HG02588 (cell line): ENCODE measurements at regions not wholly inside any gene's neighbourhood (a gene's known extent, or its start where the extent isn't known, plus 50 kb on each side); places are given as distances from the start of the nearest gene placed in this dataset.

Experiments
- ATAC-seq: cut with Tn5 transposase; IDR thresholded peaks from one replicate; pipeline ENCODE4 v1.9.1; 2021; ENCODE audit warnings: mild to moderate bottlenecking, moderate library complexity; ENCODE audit not compliant: unreplicated experiment

DNA sequence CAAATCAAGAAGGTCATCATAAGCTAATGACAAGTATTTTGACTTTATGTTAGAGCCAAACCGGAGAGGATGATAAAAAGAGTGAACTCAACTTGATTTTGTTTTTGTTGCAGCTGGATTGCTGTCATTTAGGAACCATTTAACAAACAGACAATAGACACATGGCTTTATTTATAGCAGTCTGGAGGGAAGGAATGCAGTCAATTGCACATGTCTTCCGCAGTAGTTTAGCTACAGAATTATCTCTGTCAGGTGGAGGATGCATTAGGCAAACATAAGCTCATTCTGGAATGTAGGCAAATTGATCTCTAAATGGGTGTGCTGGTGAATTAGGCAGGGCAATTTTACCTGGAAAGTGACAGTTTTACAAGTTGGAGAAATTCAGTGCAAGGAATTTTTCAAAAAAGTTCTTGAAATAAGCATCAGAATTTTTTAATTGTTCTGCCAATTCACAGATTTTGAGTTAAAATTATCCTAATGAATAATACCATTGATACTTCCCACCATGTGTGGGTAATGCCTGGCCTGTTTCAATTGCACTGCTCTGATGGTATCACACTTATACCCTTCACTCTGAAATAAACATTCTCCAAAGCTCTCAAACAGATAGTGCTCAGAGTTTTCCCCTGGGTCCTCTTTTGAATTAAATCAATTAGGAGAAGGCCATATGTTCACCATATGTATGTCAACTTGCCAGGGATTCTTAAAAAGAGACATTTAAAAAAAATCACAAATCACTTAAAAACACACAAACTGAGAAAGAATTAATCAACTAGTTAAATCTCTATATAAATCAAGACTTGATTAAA, 318.3 kb downstream of the NDFIP2 start:
- no peak for ATAC-seq

DNA sequence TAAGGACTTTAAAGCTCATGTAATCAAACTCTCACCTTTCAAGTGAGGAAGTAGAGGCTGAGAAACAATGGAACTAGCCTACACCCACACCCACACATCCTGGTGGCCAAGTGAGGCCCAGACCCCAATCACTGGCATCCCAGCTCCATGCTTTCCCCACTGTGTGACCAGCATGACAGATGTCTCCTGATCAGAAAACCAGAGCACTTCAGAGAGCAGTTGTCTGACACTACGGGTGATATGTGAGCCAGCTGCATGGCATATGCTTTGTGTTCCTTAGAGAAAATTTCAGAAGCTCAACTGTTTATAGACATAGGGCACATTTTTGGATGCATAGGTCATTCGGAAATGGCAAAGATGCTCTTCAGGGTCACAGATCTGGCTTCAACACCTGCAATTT, 315.2 kb downstream of the NDFIP2 start:
- no peak for ATAC-seq

DNA sequence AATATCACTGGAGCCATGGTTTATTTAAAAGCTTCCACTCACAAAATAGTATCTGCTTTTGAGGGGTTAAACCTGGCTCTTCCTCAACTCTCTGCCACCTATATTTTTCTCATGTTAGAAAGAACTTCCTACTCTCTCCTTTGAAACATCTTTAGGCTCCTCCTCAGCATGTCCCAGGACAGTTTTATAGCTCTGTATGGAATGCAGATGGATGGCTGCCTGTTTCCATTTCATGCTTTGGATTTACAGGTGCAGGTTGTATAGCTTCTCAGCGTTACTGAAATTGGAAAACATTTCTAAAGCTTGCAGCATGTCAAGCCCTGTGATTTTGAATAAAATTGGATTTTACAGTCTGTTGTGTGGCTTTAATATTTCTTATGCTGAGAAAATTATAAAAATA, 314.0 kb downstream of the NDFIP2 start:
- ATAC-seq, result no peak

DNA sequence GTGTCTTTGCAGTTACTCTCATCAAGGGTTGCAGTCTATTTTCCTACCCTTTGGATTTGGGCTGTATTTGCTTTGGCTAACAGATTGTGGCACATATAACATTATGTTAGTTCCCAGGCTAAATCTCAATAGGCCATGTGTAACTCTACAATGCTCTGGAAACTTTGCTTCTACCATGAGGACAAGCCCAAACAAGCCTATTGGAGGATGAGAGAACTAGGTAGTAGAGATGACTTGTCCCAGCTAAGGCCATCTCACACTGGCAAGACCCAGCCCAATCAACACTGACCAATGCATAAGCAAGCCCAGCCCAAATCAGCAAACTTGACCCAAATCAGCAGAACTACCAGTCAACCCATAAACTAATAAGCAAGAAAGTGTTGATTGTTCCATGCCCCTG, 311.8 kb downstream of the NDFIP2 start:
- ATAC-seq, result no peak

DNA sequence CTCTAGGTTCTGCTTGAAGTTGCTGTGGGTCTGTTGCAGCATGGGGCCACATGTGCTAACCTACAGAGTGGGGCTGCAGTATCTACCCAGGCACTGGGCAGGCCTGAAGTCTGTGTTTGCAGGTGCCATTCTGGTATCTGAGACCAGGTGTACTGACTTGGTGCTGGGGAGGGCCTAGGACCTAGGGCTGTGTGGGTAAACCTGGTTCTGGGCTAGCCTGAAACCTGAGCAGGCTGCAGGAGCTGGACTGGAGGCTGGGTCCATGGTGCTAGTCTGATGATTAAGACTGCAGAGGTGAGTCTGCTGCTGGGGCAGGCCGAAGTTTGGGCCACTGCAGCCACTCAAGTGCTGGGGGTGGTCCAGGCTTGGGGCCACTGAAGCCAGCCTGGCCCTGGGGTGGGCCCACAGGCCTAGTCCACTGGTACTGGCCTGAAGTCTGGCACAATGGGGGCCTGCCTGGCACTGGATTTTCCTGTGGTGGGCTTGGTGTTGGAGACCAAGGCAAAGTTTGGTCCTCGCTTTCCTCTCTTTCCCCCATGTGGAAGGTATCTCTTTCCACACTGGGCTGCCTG, 310.6 kb downstream of the NDFIP2 start:
- no peak for ATAC-seq

DNA sequence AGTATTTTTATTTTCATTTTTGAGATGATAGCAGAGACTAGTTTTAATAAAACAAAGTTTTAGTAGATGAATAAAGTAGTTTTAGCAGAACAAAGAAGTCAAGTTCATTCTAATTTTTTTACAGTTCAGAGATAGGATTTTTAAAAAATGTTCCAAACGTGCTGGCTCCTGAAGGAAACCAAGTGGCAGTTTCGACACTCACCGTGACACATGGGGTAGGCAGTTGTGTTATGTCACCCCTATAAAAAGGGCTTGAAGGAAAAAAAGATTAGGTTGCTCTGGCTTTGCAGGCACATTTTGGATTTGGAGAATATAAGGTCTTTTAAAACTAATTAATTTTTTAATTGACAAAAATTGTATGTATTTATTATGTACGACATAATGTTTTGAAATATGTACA, 305.2 kb downstream of the NDFIP2 start:
- no peak for ATAC-seq

DNA sequence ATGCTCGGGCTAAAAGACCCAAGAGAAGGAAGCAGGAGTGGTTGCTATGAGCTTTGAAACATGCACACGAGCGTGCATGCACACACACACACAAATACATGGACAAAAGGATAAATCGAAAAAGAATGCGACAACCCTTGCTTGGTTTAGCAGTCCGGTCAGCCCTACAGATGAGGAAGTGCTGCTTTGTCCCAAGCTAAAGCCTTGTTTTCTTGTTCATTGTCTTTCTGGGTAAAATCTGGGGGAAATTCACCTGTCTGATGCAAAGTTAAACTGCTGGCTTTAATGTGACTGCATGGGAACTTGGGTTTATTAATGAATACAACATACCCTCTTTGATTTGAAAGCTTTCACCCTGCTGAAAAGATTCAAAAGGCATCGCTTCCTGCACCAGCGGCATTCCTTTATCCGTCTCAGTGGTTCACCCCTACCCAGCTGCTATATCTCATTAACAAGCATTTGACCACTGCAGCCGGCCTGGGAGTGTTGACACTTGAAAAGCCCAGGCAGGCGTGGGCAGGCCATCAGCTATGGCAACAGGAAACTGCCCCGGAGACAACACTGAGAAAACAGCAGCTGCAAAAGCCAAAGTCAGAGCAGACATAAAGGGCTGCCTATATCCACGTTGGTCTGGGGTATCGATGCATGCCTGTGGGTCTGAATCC, 301.7 kb downstream of the NDFIP2 start:
- ATAC-seq, result no peak

DNA sequence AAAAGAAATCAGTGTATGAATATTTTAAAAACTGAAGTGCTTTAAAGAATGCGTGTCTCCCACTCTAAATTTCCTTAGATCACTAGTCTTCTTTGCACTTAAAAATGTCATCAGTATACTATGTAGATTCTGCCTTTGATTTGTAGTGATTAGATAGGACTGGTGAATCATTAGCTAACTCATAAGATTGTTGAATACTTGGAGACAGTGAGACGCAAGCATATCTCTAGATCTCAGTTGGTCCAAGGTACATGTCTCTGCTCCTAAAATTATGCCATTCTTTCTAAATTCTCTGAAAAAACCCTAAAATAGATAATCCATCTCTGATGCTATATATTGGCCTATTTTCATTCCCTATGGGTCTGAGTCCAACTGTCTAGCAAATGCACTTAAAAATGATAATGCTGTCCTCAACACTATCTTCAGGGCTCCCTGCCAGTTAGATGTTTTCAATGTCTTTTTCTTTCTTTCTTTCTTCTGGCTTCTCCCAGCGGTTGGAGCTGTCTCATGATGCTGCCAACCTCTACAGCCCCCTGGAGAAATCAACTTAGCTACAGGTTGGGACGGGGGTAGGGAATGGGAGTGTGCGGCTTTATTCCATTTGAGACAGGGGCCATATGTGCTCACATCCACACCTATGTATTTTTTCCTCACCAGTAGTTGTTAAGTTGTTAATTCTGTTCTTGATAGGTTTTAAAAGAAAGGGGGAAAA, 301.0 kb downstream of the NDFIP2 start:
- no peak for ATAC-seq

DNA sequence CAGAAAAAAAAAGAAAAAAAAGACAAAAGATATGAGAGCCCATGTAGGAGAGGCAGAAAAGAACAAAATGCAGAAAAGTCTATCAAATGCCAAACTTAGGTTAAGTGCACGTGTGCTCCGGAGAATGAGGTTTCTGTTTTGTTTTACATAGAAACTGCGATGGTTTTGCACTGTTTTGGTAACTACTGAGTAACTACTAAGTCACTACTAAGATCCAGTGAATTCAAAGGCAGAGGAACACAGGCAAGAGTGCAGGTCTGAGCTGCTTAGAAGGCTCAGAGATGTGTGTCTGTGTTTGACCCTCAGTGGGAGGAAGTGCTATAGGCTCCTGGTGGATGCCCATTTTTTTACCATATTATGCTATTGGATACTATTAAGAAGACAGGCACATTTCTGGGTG, 299.3 kb downstream of the NDFIP2 start:
- ATAC-seq, result no peak

DNA sequence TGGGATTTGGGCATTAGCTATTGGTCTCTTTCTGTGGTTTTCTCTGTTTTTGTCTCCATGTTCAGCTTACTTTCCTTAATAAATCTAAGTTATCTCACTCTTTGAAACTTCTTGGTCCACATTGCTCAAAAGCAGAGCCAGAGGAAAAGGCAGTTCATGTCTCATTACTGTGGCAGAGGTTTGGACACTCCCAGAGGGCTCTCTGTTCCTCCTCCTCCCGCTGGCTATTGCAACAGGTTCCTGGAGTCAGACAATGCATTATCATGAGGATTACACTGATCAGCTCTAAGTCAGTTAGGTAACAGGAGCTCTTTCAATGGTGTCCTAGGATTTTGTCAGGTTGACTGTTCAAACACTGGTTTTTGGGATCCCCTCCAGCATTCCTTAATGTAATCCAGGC, 298.8 kb downstream of the NDFIP2 start:
- ATAC-seq, result no peak

DNA sequence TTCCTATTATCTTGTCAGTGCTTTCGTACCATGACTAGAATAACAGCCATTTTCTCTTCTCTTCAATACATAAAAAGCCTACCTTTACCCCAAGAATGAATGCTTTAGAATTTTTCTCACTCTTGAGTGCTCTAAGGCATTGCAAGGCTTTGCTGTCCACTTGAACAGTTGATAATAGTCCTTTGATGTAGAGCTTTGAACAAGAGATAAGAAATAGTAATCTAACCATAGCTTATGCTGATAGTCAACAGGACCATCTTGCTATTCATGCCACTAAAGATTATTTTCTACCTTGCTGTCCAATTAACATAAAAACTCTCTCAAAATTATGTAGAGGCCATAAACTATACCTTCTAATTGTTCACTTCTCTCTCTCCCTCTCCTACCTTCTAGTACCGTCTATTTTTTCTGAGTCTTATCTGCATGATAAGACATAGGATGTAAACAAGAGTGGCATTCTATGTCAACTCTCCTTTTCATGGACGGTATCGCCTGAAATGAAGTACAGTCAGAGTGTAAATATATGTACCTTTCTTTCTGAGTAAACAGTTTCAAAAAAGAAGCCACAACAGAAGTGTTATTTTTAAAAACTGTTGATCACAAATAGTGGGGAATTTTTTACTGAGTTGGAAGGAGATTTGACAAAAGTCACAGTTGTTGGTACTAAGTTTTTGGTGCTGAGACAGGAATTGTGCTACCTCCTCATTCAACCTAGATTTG, 297.9 kb downstream of the NDFIP2 start:
- no peak for ATAC-seq

DNA sequence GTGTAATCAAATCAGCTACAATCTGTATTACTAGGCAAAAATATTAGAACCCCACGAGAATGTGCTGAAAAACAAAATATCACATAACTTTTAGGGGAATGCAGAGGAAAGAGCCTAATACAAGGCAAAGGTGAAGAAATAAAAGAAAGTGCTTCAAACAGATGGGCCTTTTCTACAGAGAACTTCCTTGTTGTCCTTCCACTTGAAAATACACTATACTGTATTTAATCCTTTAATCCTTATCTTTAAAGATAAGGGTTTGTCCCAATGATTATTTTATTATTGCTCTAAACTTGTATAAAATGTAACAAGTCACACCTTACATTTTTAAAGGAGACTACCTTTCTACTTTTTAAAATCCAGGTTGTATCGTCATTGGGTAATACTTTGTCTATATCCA, 296.5 kb downstream of the NDFIP2 start:
- ATAC-seq, result no peak

DNA sequence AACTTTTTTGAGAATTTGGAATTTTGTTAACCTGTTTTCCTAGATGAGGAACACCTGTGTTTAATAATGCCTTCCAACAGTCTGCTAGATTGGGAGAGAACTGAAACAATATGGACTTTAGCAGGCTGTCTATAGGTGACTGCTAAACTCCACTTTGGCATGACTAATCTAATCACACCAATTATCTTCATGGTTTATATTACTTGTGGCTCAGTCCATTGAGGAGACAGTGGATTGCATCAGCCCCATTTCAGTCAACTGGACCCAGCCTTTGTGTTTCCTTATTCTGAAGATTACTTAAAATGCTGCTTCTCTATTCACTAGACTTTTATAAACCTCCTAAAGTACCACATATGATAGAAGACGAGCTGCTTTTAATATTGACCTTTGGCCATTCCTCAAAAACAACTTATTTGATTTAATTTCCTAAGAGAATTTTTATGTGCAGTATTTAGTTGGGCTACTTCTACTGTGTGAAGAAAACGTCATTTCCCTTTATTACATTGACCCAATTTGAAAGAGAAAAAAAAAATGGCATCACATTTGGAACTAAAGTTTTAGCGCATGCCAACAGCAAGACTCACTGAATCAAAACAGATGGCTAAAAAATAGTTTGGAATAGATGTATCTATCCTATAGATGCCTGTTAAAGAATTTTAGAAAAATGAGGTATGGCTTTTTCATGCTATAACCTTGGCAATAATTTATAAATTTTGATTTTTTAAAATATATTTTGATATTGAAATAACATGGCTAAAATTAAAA, 295.8 kb downstream of the NDFIP2 start:
- ATAC-seq, result no peak

DNA sequence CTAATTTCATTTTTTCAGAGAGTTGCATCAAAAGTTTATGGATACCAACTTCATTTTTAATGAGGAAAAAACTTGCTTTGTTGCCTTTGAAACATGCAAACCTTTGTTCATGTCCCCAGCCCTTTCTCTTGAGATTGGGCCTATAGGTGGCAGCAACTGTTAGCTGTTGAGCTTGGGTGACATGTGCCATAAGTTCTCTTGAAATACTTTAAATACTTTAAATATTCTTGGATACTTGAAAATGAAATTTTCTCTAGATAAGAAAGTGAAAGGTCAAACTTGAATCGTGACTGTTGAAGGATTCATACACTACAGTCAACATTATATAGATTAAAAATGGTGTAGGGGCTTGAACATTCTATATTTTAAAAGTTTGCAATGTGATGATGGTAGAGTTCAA, 294.9 kb downstream of the NDFIP2 start:
- no peak for ATAC-seq

DNA sequence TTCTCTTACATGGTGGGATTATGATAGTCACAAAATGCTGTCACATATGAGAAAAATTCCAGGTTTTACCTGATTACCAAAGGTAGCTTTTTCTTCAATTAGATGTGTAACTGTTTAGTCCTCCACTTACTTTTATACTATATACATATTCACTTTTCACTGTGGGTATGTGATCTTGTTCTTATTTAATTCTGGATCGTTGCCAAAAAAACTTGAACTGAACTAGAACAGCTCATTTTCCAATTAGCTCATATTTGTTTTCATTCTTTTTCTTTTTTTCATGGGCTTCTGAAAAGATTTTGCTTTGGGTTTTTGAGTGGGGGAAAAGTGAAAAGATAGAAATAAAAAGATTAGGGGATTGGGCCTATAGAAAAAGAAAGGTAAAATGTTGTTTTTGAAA, 291.9 kb downstream of the NDFIP2 start:
- ATAC-seq, result no peak

DNA sequence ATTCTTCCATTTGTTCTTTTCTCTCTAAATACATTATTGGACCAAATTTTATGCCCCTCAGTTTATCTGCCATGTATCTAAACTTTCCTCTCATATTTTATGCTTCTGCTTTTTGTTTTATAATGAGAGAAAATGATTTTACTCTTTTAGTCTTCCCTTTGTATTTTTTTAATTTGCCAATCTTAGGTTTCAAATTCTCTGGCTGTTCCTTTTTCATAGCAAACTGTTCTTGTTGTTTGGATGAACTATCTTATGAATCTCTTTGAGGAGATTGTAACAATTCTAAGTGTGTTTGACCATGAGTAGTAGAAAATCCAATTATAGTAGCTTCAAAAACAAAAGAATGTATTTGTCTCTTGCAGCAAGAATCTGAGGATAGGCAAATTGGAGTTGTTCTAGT, 290.5 kb downstream of the NDFIP2 start:
- no peak for ATAC-seq

DNA sequence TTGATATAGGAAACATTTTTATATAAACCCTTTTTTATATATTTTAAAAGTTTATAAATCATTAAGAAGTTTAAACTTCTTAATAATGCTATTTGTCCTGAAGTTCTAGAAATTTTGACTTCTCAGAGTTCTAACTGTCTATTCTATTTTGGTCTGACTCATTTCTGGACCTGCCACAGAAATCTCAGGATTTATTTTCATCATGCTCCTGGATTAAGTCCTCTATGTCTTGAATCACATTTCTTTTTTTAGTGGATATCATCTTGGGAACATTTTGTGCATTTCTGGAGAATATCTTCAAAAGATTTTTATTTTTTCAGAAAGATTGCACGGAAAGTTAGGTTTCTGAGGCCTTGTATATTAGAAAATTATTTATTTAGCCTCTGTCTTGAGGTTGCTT, 289.1 kb downstream of the NDFIP2 start:
- no peak for ATAC-seq

DNA sequence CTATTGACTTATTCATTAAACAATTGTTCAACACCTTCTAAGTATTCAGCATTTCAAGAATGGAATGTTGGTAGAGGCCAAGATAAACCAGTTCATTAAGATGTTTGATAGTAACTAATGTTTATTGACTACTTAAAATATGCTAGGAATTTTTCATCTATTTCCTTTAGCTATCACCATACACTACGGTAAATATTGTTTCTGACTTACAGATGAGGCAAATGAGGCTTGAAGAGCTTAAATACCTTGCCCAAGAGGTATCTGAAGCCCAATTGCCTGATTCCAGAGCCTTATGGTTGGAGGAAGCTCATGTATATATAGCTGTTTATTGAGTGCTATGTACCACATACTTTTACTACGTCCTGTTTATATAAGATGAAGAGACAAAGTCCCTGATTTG, 286.2 kb downstream of the NDFIP2 start:
- ATAC-seq, result no peak

DNA sequence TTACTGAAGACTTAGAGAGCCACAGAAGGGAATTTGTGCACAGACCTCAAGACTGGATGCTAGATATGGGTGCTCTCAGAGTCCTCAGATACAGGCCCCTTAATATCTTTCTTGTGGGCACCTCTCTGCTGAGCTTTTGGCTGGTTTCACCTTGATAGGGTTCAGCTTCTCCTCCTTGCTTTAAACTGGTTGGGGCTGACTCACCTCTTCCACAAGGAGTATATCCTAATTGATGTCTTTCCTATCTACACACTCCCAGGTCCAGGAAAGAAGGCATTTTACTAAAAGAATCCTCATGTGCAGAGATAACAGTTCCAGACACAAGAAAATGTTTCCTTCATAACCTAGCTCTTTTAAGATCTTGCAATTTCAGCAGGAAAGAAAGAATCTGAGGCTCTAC, 284.4 kb downstream of the NDFIP2 start:
- no peak for ATAC-seq

DNA sequence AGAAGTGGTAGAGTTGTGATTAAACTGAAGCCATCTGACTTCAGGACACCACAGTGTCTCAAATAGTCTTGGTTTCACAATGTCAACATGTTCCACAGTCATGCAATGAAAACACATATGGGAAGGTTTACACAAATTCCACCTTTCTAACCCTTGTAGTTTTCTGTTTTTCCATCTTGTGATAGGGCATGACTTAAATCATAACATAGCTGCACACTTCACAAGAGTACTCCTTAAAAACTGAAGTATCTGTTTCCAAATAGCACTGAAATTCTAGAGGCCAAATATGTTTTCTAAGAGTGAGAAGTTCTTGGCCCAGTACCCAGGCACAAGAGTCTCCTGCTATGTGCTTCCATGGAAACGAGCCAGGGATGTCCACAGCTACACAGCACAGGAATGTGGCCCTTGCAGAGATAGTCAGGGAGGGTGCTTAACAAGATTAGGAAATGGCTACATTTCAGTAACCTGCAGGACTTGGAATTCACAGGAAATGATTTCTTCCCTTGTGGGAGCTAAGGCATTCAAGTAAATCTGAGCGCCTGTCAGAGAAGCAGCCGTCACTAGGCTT, 269.1 kb downstream of the NDFIP2 start:
- ATAC-seq, result no peak
